ENCODE measurements at regions not wholly inside any gene's neighbourhood (a gene's known extent, or its start where the extent isn't known, plus 50 kb on each side); places are given as distances from the start of the nearest gene placed in this dataset.

DNA sequence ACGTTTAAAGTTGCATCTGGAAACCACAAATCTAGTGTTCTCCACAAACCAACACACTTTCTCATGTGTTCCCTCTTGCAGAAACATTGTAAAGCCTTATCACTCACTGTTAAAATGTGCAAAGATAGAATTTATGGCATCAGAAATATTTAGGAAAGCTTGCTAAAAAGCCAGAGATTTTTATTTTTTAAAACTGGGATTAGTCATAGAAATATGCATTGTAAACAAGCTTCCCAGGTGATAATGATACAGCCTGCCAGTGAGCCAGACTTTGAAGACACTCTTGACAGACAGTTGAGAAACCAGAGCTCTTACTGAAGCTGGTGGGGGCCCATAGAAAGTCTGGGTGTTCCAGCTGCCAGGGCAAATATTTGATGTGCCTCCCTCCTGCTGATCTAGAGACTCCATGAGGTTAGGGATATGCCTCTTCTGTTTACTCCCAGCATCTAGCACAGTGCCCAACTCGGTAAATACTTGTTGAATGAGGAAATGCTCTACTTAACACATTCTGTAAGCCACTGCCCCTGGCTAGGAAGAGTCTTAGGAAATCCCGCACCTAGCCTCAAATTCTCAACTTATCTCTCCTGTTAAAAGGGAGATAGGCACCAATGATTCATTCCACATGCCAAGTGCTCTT is 179.0 kb upstream of the RASGEF1B start:
- DNase-seq = no peak

GRCh38 chr4:81648576-81649275 is 177.0 kb upstream of the RASGEF1B start:
- DNase-seq = peak; percentile 39

GRCh38 chr4:81647388-81647787 is 175.7 kb upstream of the RASGEF1B start:
- DNase-seq = no peak

DNA sequence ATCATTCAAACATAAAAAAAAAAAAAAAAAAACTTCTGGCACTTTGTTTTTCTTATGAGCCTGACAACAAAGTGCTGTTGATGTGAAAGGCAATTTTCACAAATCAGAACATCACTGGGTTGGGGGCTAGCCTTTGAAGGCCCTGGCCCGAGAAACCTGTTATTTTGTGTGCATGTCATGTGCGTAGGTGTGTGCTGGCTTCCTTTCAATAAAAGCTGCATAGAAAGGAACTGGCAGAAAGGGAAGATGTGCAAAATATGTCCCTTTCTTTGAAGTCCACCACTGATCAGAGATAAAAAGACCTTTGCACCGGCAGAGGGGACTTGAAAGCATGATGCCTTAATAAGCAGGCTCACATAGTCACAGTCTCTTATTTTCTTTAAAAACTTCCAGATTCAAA is 170.8 kb upstream of the RASGEF1B start:
- DNase-seq = no peak

- DNase-seq = no peak
Observed at GRCh38 chr4:81639248-81639647, 167.5 kb upstream of the RASGEF1B start.

- no peak for DNase-seq
Observed at GRCh38 chr4:81638698-81639097, 167.0 kb upstream of the RASGEF1B start.

DNA sequence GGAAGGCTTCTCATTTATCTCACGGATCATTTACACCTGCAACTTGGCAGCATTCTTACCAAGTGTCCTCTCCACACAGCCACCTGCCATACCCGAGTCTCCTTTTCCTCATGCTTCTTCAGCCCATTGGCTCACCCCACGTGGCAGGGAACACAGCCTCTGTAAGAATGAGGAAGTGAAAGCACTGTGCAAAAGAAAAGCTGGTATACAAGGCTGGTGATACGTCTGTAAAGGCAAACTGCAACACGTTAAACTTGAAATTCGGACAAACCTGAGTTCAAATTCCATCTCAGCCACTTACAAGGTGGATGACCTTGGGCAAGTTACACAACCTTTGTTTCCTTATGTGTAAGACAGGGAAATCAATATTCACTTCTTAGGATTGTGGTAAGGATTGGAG is 164.0 kb upstream of the RASGEF1B start:
- peak; percentile 62 for DNase-seq

GRCh38 chr4:81634766-81635549 is 163.3 kb upstream of the RASGEF1B start:
- no peak for DNase-seq

GRCh38 chr4:81634165-81634564 is 162.5 kb upstream of the RASGEF1B start:
- no peak for DNase-seq

DNA sequence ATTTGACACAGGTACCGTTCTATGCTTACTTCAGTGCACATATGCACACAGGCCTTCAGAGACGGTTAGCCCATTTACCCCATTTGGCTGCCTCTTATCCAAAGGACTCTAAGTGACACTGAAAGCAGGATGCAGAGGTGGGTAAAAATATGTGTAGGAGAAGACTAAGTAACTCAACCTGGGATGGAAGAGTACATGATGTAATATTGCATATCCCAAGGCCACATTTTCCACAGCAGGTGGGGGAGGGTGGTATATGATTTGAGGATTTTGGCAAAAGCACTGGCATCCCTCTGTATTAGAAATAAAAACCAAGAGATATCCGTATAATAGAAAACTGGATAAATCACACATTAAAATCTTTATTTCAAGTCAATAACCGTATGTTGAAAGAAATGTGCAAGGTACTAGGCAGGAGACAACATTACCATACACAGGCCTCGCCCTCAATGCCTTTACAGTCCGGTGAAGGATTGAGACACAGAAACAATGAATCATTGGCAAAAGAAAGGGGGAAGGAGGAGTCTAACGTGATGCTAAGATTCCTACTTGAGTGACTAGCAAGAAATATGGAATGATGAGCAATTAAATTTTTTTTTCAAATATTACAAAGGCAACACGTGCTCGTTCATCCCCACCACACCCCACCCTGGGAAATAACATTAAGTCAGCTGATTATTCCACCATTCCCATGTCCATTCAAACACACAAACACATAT is 161.0 kb upstream of the RASGEF1B start:
- no peak for DNase-seq

DNA sequence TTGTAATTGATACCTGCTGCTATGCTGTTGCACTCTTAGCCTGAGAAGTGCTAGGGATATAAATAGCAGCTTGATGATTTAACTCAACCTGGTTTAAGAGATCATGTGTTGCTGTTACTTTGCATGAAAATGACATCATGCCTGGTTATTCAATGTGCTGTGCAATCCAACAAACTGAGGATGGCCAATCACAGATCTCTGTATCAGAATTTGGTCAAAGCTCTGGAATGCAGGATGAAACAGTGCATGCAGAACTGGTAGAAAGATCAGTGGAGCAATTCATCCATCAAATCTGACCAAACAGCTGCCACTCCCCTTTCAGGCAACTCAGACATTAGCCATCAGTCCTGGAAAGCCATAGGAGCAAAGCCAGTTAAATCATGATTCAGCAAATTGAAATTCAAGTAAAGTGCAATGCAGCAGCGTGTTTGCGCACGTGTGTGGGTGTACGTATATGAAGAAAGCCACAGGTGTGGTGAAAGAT is 160.3 kb upstream of the RASGEF1B start:
- no peak for DNase-seq

DNA sequence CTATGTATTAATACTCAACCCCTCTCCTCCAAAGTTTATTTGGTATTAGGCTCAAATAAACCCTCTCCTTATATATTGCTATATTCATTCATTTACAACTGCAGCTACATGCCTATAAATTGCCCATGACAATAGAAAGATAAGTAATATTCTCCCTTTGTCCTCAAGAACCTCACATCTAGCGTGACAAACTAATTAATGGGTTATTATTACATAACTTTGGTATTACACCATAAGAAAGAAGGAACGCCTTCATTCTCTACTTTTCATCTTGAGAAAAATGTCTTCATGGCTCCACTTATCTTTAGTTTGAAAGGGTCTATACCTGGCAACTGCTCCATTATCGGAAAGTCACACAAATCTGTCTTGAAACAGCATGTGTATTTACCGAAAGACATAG is 157.7 kb upstream of the RASGEF1B start:
- no peak for DNase-seq

DNA sequence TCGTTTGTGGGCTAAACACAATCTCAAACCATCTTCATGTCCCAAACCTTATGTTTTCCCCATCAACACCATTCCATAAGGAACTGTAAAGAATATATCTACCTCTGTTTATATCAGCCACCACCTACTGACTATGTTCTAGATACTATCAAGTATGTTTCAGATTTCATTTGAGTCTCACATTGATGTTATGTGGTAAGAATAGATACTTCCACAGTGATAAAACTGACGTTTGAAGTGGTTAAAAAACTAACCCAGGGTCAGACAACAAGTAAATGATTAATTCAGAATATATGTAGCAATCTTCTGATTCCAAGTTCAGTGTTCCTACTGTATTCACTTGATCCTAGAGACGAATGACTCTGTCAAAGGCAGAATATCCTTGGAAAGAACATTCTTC is 156.8 kb upstream of the RASGEF1B start:
- no peak for DNase-seq

DNA sequence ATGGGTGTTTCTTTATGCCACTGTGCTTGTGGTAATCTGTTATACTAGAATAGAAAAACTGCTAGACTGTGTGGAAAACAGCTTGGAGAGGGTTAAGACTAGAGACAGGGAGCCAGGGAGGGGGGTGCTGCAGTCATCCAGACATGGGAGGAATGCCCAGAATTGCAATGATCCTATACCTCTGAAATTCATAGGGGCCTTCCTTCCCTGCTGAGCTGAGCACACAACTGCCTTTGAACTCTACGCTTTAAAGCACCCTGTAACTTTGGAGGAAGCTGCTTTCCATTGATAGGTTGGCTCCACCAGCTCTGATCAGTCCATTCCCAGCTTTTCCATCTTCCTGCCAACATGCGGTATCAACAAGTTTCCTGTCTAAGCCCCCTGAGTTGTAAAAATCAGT is 155.9 kb upstream of the RASGEF1B start:
- no peak for DNase-seq

- no peak for DNase-seq
Observed at GRCh38 chr4:81626851-81627250, 155.1 kb upstream of the RASGEF1B start.

DNA sequence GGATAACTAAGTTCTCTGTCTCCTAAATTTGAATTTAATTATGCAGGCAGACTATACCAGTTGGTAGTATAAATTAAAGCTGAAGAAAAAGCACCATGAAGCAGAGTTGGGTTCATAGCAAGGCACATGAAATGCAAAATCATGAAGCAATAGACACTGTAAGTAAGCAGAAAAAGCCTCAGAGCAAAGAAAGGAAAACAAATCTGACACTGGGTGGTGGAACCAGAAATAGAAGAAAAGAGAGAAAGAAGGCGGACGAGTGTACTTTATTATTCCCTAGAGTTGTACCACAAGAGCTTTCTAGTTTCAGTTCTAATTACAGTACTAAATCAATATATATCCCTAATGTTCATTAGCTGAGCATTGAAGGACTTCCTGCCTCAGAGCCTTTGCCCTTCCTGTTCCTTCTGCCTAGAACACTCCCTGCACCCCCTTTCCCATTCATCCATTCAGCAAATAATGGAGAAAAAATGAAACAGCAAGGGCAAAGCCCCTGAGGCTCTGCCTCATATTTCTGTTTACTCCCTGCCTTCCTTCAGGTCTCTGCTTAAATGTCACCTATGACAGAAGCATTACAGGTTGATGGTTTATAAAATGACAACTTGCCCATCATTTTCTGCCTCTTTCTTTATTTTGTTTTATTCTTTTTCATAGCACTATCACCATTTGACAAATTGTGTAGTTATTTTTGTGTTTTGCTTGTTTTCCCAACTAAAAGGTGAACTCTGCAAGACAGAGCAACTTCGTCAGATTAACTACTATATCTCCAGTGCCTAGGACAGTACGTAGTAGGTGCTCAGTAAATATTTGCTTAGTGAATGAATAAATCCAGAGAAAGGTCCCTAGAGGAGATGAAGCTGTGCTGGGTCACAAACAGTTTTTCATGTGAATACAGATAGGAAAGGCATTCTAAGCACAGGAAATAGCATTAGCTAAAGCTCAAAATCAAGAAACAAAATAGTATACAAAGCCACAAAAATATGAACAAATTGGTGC is 154.0 kb upstream of the RASGEF1B start:
- DNase-seq = no peak

GRCh38 chr4:81623434-81623833 is 151.7 kb upstream of the RASGEF1B start:
- DNase-seq = no peak

DNA sequence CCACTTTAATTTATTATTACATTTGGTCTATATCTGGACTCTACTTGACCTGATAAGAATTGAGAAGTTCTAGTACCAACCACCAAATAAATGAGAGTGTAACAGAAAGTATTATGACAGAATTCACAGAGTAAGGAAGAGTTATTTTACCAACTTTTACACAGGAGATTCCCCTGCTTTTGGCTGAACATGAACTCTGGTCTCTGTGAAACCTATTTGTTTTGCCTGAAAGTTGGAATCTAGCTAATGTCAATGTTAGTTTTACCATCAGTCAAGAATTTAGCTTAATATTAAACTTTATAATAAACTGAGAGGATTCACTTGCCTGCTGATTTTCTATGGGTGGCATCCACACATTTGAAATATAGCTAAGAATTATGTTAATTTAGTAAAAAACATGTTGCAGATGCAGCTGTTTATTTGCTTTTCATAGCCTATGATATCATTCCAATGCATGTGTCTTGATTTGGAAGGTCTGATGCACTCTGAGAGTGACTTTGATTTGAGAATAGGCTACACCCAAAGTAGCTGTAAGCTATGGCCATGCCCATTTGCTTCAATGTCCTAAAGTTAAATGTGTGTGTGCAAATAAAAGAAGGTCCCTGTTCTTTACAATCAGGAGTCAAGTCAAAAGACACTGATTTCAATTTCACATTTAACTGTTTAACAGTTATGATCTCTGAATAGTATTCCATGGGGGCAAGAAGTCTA is 150.9 kb upstream of the RASGEF1B start:
- DNase-seq = no peak

DNA sequence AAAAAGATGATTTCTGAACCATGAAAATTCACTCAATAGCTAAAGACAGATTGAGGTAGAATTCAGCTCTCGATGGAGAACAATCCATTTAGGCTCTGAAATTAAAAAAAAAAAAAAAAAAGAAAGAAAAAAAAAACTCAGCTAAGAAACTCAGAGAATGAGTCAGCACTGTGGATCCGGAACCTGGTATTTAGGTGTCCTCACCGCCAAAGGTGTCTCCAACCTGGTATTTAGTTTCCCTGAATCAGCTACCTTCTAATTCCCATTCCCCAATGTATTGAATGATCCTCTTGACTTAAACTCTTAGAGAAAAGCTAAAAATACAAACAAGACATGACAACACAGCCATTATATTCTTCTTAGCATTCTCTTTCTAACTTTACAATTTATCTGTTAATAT is 150.3 kb upstream of the RASGEF1B start:
- no peak for DNase-seq

- DNase-seq = no peak
Observed at GRCh38 chr4:81621490-81621889, 149.8 kb upstream of the RASGEF1B start.

DNA sequence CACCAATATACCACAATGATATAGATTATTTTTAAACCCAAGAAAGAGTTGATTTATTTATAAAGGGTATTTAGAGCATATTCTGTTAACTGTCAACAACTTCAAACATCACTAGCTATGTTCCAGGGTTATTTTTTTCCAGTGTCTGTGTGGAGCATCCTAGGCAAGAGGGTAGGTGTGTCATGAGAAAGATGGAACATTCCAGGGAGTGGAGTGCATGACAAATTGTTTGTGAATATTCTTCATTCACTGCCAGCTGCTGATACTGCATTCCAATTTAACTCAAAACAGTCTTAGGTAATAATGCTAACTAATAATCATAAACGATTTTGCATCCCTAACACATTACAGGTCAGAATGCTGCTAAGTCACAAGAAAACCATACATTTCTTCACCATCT is 148.7 kb upstream of the RASGEF1B start:
- DNase-seq = no peak

All from CD4-positive, alpha-beta T cell treated with Interferon gamma for 1 hour (primary cell).